HG03175 (cell line): ENCODE measurements at regions not wholly inside any gene's neighbourhood (a gene's known extent, or its start where the extent isn't known, plus 50 kb on each side); places are given as distances from the start of the nearest gene placed in this dataset.

Experiments used
- ATAC-seq: cut with Tn5 transposase; IDR thresholded peaks from one replicate; pipeline ENCODE4 v1.9.1; 2021; ENCODE audit warnings: mild to moderate bottlenecking, moderate library complexity; ENCODE audit not compliant: unreplicated experiment

GRCh38 chr3:99502871-99503270 lies 135.5 kb upstream of the COL8A1 start:
- ATAC-seq: no peak

GRCh38 chr3:99500485-99500884 lies 137.9 kb upstream of the COL8A1 start:
- no peak for ATAC-seq

- ATAC-seq: peak; percentile 75
Observed at GRCh38 chr3:99499235-99500158, 138.9 kb upstream of the COL8A1 start.

- ATAC-seq: peak; percentile 23
Observed at GRCh38 chr3:99498550-99499234, 139.7 kb upstream of the COL8A1 start.

- no peak for ATAC-seq
Observed at GRCh38 chr3:99487894-99488293, 150.5 kb upstream of the COL8A1 start.

- ATAC-seq: no peak
Observed at GRCh38 chr3:99485286-99485685, 153.1 kb upstream of the COL8A1 start.

GRCh38 chr3:99484871-99485270 lies 153.5 kb upstream of the COL8A1 start:
- no peak for ATAC-seq

- no peak for ATAC-seq
Observed at GRCh38 chr3:99483841-99484240, 154.6 kb upstream of the COL8A1 start.

- ATAC-seq: no peak
Observed at GRCh38 chr3:99482191-99482590, 156.2 kb upstream of the COL8A1 start.

GRCh38 chr3:99481561-99481960 lies 156.8 kb upstream of the COL8A1 start:
- ATAC-seq: no peak

- ATAC-seq: no peak
Observed at GRCh38 chr3:99479768-99480167, 158.6 kb upstream of the COL8A1 start.

GRCh38 chr3:99477650-99478049 lies 160.7 kb upstream of the COL8A1 start:
- no peak for ATAC-seq

GRCh38 chr3:99475229-99475628 lies 163.2 kb upstream of the COL8A1 start:
- no peak for ATAC-seq

GRCh38 chr3:99474776-99475175 lies 163.6 kb upstream of the COL8A1 start:
- no peak for ATAC-seq

- ATAC-seq: no peak
Observed at GRCh38 chr3:99473321-99473751, 165.1 kb upstream of the COL8A1 start.

GRCh38 chr3:99472385-99472784 lies 166.0 kb upstream of the COL8A1 start:
- ATAC-seq: no peak

- ATAC-seq: no peak
Observed at GRCh38 chr3:99471353-99472323, 166.8 kb upstream of the COL8A1 start.

- ATAC-seq: no peak
Observed at GRCh38 chr3:99470841-99471240, 167.6 kb upstream of the COL8A1 start.

- no peak for ATAC-seq
Observed at GRCh38 chr3:99468918-99469317, 169.5 kb upstream of the COL8A1 start.

- ATAC-seq: no peak
Observed at GRCh38 chr3:99467420-99467819, 171.0 kb upstream of the COL8A1 start.

- no peak for ATAC-seq
Observed at GRCh38 chr3:99466331-99466730, 172.1 kb upstream of the COL8A1 start.
